ENCODE measurements at regions not wholly inside any gene's neighbourhood (a gene's known extent, or its start where the extent isn't known, plus 50 kb on each side); places are given as distances from the start of the nearest gene placed in this dataset.

GRCh38 chr1:222283147-222283768 is 264.6 kb downstream of the HHIPL2 start:
- WGBS: 34% methylated on average over 4 of the region's 4 CpGs
- TF ChIP-seq, protein P1, sequence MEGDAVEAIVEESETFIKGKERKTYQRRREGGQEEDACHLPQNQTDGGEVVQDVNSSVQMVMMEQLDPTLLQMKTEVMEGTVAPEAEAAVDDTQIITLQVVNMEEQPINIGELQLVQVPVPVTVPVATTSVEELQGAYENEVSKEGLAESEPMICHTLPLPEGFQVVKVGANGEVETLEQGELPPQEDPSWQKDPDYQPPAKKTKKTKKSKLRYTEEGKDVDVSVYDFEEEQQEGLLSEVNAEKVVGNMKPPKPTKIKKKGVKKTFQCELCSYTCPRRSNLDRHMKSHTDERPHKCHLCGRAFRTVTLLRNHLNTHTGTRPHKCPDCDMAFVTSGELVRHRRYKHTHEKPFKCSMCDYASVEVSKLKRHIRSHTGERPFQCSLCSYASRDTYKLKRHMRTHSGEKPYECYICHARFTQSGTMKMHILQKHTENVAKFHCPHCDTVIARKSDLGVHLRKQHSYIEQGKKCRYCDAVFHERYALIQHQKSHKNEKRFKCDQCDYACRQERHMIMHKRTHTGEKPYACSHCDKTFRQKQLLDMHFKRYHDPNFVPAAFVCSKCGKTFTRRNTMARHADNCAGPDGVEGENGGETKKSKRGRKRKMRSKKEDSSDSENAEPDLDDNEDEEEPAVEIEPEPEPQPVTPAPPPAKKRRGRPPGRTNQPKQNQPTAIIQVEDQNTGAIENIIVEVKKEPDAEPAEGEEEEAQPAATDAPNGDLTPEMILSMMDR (IDR thresholded peaks at IDR 0.05): no peak
- TF ChIP-seq POLR2A (IDR thresholded peaks at IDR 0.05) (no peak), POLR2AphosphoS5 (IDR thresholded peaks at IDR 0.05) (no peak)
- no peaks in the 10 kb centered on the region for H3K9me3 ChIP-seq
- H3K27ac ChIP-seq: no peak overlapping the region
- H3K27me3 ChIP-seq (replicated peaks; ENCODE audit: insufficient read depth): no peaks in the 10 kb centered on the region
- no peaks in the 10 kb centered on the region for H3K36me3 ChIP-seq
- H3K4me3 ChIP-seq: no peak overlapping the region
- DNase-seq (ENCODE audit: low spot score): no peak
- H3K4me1 ChIP-seq (replicated peaks): no peaks in the 10 kb centered on the region
- intact Hi-C loops (cut with DNase I): no loop called here

DNA sequence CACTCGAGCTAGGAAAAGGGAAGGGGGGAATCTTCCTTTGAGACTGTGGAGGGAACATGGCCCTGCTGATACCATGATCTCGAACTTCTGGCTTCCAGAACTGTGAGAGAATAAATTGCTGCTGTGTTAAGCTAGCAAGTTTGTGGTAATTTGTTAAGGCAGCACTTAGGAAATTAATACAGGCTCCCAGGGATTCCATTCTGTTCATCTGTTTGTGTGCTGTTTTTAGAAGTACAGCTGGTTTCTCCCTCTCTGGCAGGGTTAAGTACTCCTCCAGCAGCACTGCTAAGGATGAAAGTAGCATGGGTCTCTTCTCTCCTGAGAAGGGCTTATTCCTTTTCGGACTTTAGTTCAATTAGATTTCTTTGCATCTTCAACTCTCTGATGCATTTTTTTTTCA is 268.3 kb downstream of the HHIPL2 start:
- no peaks in the 10 kb centered on the region for H3K27me3 ChIP-seq (replicated peaks; ENCODE audit: insufficient read depth)
- no peaks in the 10 kb centered on the region for H3K36me3 ChIP-seq
- no peak overlapping the region for H3K27ac ChIP-seq
- no peak for DNase-seq (ENCODE audit: low spot score)
- H3K4me3 ChIP-seq: no peak overlapping the region
- TF ChIP-seq POLR2A (IDR thresholded peaks at IDR 0.05) (no peak), POLR2AphosphoS5 (IDR thresholded peaks at IDR 0.05) (no peak)
- TF ChIP-seq, protein P1 (IDR thresholded peaks at IDR 0.05): no peak
- intact Hi-C loops (cut with DNase I): no loop called here
- 88% methylated on average over 3 of the region's 3 CpGs for WGBS
- H3K4me1 ChIP-seq (replicated peaks): no peaks in the 10 kb centered on the region
- no peaks in the 10 kb centered on the region for H3K9me3 ChIP-seq

GRCh38 chr1:222278501-222278900 is 269.4 kb downstream of the HHIPL2 start:
- no peak for DNase-seq (ENCODE audit: low spot score)
- H3K27me3 ChIP-seq (replicated peaks; ENCODE audit: insufficient read depth): no peaks in the 10 kb centered on the region
- TF ChIP-seq POLR2AphosphoS5 (IDR thresholded peaks at IDR 0.05) (no peak), POLR2A (IDR thresholded peaks at IDR 0.05) (no peak)
- TF ChIP-seq, protein P1 (IDR thresholded peaks at IDR 0.05): no peak
- intact Hi-C loops (cut with DNase I): no loop called here
- no peaks in the 10 kb centered on the region for H3K4me1 ChIP-seq (replicated peaks)
- no peak overlapping the region for H3K4me3 ChIP-seq
- no peaks in the 10 kb centered on the region for H3K9me3 ChIP-seq
- no peak overlapping the region for H3K27ac ChIP-seq
- no peaks in the 10 kb centered on the region for H3K36me3 ChIP-seq

DNA sequence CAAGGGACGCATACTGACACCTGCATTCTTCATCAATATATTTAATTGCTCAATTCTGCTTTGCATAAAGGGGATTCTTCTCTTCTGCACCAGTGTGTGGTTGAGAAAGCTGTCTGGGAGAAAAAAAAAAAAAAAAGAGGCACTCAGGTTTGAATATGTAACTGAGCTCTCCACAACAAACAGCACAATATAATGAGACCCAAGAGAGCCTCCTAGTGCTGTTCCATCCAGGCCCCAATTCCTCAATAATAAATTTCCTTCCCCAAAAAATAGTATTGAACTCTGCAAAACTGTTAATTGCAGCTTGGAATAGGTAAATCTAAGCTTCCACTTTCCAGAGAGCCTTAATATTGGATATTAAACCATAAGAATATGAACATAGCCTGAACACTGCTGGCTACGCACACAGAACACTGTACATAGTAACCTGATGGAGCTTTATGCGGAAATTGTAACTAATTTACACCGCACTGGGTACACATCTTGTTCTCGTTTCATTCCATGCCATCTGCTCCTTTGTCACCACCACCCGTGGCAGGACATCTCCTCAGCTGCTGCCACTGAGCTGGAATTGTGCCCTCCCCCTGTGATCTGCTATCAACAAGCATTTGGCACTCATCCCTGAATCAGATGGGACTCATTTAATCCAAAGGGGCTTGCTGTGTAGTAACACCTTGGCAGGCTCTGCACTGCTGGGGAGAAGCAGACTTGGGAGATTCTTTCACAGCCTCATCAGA is 272.0 kb downstream of the HHIPL2 start:
- TF ChIP-seq, protein P1 (IDR thresholded peaks at IDR 0.05): no peak
- TF ChIP-seq POLR2A (IDR thresholded peaks at IDR 0.05): no peak
- no peak for TF ChIP-seq POLR2AphosphoS5 (IDR thresholded peaks at IDR 0.05)
- H3K36me3 ChIP-seq: no peaks in the 10 kb centered on the region
- no peaks in the 10 kb centered on the region for H3K9me3 ChIP-seq
- no peaks in the 10 kb centered on the region for H3K4me1 ChIP-seq (replicated peaks)
- WGBS: 75% methylated on average over 6 of the region's 6 CpGs
- H3K27me3 ChIP-seq (replicated peaks; ENCODE audit: insufficient read depth): no peaks in the 10 kb centered on the region
- no peak overlapping the region for H3K4me3 ChIP-seq
- intact Hi-C loops (cut with DNase I): no loop called here
- no peak for DNase-seq (ENCODE audit: low spot score)
- no peak overlapping the region for H3K27ac ChIP-seq

Data from prostate gland (tissue), 2 donors.